Effector CD8-positive, alpha-beta T cell (primary cell): ENCODE measurements at regions not wholly inside any gene's neighbourhood (a gene's known extent, or its start where the extent isn't known, plus 50 kb on each side); places are given as distances from the start of the nearest gene placed in this dataset.
"Not testable (repeated sequence)": the region's sequence is repeated elsewhere in the genome, so short reads cannot be mapped to it uniquely, and the experiment has no call there.

Source experiments
- DNase-seq: peaks from one replicate; lab custom pipeline; 2025; lab: John Stamatoyannopoulos, UW

DNA sequence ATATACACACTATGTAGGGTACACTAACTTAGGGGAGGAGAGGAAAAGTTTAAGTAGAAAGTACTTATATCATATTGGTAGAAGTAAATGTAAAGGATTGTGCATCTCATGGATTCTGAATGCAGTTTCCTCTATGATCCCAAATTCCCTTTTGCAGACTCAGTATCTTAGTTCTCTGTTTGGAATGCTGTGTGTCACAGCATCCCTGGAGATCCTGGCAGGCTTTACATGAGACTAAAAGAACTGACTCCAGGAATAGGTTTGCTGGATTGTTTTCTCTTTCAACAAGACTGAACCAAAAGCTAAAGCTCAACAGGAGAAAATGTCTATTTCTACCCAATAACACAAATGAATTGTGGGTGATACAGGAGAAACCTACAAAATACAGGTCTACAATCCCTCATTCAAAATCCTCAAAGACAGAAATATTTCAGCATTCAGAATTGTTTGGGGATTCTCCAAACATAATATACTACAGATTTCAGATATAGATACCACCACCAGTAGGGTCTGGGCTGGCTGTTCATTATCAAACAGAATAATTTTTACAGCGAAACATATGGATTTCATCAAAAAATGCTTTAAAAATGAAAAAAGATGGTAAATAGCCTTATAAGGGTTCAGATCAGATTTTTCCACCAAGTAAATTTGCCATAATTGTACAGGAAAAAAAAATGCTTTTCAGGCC is 324.7 kb upstream of the GRAMD2B start:
- no peak for DNase-seq

DNA sequence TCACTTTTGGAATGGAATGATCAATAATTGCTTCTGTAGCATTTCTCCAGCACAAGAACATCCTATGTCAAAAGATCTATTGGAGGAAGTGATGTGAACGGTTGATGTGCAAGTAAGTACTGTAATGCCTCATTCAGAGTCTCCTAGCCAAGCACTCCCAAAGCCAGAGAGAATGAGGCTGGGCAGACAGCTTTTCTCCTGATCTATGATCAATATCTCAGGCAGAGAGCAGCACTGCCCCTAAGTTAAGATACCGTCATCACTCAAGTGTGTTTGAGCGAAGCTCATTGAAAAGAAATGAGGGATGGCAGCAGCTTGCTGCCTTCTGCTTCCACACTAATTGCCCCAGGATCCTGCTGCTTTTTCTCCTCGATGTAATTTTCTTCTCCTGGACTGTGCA is 324.1 kb upstream of the GRAMD2B start:
- no peak for DNase-seq

DNA sequence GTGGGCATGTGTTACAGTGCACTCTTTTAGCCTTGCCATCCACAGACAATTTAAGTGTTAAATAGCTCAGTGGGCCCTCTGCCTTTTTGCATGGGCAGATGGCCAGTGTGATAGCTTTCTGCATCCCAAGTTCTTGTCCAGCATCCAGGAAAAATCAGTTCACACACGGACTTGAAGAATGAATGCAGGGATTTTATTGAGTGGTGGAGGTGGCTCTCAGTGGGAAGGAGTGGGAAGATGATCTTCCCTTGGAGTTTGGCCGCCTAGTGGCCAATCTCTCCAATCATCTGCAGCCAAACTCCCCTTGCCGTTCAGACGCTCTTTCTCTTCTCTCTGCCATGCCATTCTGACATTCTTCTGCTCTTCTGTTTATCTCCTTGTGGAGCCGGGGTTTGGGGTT is 322.4 kb upstream of the GRAMD2B start:
- no peak for DNase-seq

DNA sequence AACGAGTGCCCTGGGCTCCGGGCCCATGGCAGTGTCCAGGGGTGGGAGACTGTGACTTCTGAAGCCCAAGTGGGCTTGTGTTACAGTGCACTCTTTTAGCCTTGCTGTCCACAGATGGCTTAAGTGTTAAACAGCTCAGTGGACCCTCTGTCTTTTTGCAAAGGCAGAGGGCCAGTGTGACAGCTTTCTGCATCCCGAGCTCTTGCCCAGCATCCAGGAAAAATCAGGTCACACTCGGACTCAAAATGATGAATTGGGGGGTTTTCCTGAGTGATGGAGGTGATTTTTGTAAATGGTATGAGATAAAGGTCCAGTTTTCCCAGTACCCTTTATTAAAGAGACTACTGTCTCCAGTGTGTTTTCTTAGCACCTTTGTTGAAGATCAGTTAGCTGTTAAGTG is 321.3 kb upstream of the GRAMD2B start:
- no peak for DNase-seq

DNA sequence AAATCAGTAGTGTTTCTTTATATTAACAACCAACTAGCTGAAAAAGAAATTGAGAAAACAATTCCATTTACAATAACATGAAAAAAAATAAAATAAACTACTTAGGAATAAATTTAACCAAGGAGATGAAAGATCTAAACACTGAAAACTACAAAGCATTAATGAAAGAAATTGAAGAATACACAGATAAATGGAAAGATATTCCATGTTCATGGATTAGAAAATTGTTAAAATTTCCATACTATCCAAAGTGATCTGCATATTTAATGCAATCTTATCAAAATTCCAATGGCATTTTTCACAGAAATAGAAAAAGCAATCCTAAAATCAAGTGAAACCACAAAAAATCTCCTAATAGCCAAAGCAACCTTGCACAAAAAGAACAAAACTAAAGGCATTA is 320.2 kb upstream of the GRAMD2B start:
- DNase-seq = no peak

DNA sequence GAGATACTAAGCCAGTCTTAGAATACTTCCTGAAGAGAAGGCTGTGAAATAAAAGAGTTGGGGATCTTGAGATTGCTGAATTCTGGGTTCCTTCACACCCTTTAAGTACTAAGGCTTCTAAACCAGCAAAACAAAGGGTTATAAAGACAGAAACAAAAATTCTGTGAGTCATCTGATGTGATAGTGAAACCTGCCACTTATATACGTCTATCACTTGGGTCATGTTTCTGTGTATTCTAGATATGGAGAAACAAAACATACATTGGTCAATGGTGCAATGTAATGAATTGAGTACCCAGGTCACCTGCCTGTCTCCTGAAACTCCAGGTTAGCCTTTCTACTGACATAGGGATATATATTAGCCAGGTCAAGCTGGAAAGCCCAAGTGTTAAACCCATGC is 319.3 kb upstream of the GRAMD2B start:
- no peak for DNase-seq

DNA sequence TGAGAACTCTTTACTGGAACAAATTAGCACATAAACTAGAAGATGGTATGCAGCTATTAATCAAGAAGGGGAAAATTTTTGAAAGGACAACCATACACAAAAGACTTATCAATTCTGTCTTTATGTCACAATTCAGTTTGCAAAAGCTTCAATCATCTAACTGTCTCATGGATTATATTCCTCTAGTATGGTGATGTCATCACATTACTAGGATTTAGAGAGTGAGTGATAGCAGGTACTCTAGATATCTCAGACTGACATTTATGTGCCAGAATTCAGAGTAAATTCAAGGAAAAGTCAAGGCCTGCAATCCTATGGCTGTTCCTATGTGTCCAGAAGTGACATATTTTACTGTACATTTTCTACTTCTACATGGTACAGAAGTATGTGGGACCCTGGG is 318.9 kb upstream of the GRAMD2B start:
- DNase-seq = no peak

DNA sequence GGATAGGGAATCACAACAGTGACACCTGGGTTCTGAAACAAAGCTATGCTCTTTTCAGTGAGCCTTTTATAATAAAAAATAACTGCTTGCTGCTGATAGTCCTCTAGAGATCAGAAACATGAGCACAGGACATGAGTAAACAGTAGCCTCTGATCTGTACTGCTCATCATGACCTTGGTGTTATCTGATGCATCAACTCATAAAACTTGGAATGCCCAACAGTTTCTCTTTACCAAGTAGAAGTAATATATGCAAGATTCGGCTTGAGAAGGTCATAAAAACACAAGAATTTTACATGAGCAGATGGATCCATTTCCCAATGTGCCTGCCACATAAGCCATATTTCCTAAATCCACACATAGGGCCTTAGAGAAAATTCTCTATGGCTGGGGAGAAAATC is 318.3 kb upstream of the GRAMD2B start:
- DNase-seq = no peak

DNA sequence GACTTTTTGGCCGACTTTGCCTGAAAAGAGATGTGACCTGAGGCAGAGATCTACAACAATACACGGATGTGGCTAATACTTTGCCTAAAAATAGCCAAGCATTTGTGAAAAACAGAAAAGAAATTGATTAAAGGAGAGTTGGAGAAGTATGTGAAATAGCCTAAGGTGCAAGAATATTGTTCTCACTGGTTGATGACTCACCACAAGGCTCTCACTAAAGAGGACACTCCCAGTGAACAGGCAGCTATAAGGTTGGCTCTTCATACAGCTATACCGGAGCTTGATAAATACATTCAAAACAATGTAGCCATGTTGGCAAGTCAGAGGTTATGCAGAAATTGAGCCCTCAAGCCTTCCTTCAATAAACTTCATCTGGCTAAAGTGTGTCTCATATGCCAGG is 317.2 kb upstream of the GRAMD2B start:
- DNase-seq = no peak

DNA sequence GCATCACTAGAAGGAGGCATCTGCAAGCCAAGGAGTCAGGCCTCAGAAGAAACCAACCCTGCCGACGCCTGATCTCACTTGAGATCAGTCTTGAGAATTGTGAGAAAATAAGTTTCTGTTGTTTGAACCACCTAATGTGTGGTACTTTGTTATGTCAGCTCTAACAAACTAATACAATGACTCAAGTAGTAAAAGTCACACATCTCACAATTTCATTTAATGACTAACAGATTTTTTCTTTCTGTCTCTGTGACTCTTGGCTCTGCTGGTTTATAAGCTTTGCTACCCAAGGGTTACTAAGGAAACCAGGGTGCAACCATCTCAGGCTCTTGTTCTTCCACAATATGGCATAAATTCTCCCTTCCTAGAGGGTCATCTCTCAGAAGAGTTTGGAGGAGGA is 315.8 kb upstream of the GRAMD2B start:
- DNase-seq = no peak

DNA sequence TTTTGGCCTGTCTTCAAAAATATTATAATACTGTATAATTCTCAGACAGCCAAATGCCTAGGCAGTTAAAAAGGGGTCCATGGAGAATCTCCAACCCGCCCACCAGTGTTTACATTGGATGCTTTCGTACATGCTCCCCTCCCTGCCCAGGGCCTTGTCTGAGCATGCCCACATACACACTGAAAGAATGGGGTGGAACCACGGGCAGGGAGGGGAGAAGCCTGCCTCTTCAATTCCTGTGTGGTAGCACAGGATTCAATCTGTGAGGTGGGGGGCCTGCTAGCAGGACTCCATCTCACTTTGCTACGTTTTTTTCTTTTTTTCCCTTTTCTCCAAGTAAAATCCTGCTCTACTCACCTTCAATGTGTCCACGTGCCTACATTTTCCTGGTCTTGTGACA is 314.7 kb upstream of the GRAMD2B start:
- no peak for DNase-seq

DNA sequence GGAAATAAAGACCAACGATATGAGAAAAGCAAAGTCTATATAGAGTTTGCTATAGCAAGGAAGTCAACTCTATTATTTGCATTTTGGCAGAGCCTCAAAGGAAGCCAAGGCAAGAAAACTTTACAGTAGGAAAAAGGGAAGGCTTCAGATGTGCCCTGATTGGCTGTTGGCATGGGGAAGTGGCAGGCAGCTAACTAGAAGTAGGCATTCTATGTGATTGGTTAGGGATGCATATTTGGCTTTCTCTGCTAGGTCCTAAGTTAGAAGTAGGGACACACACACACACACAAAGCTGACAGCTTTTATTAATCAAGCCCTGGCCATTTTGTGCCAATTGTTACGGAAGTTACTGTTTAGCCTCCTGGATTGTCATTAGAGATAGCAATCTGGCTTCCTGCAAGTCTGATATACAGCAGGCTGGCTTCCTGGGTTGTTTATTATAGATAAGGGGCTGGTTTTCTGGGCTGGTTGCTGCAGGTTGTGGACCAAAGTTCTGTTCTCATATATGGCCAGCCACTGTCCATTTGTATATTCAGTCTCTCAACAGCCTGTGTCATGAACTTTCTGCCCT is 308.1 kb upstream of the GRAMD2B start:
- DNase-seq = no peak

DNA sequence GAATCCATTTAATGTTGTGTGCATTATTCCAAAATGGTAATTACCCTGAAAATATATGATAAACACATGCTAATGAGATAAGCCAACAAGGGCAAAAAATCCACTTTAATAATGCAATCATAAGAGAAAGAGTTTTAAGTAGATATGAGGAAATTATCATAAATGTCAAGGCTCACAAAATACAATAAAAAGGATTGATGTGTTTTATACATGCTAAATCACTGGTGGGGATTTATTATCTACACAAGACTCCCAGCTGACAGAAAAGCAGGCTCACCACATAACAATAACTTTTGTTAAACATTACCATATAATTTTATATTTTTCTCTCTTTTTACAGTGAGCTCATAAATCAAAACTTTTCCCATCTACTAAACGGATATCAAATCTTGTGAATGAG is 306.2 kb upstream of the GRAMD2B start:
- DNase-seq = no peak

DNA sequence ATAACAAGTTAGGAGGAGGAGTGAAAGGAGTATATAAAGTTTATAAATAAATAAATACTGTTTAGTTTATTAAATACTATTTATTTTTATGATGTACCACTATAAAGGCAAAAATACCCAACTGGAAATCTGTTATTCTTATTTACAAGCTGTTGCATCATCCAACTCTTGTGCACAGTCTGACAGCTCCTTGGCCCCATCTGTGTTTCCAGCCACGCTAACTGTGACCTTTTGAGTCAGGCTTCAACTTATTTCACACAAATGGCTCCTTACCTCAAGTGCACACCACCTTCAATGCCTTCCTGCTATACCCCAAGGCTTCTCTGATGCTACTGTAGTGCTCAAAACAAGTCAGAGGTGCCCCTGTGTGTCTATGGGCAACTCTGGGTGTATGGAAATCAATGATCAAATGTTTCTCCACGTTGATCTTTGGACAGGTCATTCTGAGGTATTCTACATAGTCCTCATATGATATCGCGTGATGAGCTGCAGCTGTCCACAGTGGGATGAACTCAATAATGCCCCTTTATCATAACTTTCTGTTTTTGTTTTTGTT is 303.2 kb upstream of the GRAMD2B start:
- no peak for DNase-seq

DNA sequence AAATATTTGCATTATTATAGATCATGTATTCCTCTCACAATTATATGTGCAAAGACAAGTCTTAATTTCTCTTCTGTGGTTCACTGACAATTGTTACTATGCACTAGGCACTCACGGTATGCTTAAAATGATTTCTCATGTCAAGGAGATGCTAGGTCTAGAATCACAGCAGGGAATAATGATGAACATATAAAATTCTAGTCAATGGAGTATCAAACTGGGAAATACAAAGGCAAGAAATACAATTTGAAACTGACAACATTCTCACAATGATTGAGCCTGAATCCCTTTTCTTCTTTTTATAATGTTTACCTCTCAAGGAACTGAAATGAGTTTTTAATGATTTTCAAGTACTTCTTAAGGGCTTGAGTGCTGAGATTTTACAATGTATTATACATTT is 302.3 kb upstream of the GRAMD2B start:
- DNase-seq = no peak

DNA sequence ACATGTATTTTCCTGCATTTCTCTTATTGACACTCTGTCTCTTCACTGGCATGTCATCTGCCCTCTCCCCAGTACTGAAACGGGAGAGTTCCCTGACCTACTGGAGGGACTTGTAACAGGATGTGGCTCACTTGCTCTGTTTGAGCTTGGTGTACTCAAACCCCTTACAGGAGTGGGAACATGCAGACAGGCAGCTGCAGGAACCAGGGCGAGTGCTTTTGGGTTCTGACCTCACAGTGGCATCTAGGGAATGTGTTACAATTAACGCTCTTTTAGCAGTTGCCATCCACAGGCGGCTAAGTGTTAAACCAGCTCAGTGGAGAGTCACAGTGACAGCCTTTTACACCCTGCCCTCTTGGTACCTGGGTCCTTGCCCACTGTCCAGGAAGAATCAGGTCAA is 300.3 kb upstream of the GRAMD2B start:
- DNase-seq = no peak

DNA sequence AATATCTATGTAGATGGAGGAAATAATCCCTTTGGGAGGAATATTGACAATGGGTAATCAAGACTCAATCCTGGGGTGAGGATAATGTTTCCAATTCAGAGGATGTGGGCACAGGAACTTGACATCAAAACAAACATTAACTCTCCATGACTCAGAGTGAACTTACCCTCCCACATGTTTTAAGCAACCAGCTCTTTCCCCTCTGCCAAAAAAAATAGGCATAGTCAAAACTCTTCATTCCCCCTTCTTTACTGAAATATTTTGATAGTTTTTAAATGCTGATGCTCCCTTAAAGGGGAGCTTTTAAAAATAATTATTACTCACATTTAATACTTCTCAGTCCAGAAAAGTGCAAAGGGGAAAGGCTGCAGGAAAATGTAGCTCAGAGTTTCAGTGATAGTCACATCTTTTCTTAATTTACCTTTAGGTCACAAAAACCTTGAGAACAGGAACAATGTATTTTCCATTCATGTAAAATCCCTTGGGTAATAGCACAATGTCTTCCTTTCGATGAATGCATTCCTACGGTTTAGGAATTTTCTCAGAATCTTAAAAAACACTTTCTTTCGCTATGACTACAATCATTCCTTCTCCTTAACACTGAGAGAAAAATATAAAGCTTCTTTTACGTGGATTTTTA is 298.4 kb upstream of the GRAMD2B start:
- DNase-seq = no peak

DNA sequence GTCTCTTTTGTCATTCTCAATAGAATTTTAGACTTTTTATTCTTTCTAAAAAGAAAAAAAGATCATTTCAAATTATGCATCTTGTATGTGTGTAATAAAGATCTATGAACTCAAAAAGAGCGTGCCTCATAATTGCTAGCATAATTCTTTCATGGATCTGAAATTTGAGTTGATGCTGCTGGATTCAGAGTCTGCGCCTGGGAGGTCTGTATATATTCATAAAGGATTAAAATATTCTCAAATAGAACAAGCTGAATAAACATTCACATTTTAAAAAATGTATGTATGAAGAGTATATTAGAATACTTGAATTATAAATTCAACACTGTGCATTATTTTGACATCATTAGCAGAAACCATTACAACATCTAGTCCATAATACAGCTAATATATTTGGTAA is 297.8 kb upstream of the GRAMD2B start:
- DNase-seq = no peak

DNA sequence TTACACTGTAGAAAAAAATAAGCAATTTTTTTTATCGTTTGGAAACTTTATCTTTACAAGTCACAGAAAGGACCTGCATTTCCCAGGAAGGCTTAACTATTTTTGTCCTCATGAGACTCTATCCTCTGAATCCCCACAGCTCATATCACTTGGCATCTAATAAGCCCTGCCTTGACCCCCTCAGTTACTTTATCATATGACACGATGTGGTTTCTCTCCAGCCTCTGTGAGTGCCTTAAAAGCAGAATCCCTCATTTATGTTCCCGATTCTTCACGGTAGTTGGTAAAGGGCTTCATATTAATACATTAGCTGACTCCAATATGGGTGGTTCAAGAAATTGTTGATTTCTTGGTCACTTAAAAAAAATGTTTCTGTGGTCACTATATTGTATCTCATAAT is 296.6 kb upstream of the GRAMD2B start:
- no peak for DNase-seq

DNA sequence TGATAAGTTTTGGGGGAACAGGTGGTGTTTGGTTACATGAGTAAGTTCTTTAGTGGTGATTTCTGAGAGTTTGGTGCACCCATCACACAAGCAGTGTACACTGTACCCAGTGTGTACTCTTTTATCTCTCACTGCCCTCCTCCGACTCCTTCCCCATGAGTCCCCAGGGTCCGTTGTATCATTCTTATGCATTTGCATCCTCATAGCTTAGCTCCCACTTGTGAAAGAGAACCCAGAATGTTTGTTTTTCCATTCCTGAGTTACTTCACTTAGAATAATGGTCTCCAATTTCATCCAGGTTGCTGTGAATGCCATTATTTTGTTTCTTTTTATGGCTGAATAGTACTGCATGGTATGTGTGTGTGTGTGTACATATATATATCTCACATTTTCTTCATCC is 295.8 kb upstream of the GRAMD2B start:
- DNase-seq = not testable (repeated sequence)

DNA sequence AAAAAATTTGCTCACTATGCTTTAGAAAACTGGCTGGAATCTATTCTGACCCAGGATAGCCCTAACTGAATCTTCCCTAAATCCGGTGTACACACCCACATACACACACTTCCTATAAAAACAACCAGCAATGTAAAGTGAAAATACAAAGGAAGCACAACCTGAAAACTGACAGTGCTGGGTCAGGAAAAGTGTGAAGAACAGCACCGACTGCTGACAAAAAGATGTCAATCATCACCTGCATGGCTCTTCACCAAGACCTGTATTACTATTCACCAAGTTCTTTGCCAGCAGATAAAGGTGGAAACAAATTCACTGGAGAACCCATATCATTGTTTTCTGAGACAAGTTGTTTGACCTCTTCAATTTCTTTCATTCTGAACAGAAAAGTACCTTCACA is 293.8 kb upstream of the GRAMD2B start:
- no peak for DNase-seq

DNA sequence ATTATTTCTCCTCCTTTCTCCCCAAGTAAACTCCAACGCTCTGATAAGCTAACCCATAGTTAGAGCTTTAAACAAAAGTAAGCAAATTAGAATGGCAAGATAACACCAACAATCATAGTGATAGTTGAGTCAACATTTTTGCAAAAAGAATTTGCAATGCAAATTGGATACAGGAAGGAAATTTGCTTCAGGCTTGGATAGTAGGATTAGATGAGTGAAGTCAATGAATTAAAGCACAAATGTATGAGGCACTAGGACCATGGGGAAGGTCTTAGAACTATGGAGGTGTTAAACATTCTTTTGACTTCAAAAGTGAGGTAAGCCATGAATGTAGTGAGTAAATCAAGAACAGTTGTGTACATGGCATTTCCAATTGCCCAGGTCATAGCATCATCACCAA is 289.8 kb upstream of the GRAMD2B start:
- no peak for DNase-seq

DNA sequence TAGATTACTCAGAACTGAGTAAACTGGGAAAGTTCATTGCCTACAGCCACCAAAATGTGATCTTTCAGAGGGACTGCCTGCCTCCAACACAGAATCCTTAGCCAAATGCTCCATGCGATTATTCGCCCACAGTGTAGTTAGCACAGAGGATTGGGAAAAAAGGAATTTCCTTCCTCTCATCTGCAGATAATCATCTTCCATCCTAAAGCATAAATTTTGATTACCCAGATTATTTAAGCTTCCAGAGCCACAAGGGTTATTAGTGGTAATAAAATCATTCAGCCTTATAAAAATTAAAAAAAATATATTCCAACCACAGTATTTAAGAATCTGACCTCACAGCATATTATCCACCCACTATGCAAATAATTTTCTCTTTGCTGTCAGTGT is 285.3 kb upstream of the GRAMD2B start:
- DNase-seq = no peak
